OCI-LY1 (cell line): ENCODE measurements at regions not wholly inside any gene's neighbourhood (a gene's known extent, or its start where the extent isn't known, plus 50 kb on each side); places are given as distances from the start of the nearest gene placed in this dataset.

Experiments used
- CTCF ChIP-seq: fragments of 200-600 bp; sonication (generic), shearing (Covaris generic); IDR thresholded peaks from 2 replicates; pipeline ENCODE4 v1.5.1; 2017; ENCODE audit warnings: mild to moderate bottlenecking, antibody characterized with exemption, low read length, moderate library complexity, mixed read lengths
- EZH2 ChIP-seq: fragments of 200-600 bp; sonication (generic), shearing (Covaris generic); IDR thresholded peaks from 2 replicates; pipeline ENCODE4 v1.8.0; 2017; ENCODE audit warnings: borderline replicate concordance, mixed run types, mild to moderate bottlenecking, antibody characterized with exemption, low read length, moderate library complexity, mixed read lengths

GRCh38 chr2:61671561-61672315, 133.6 kb upstream of the XPO1 start:
- TF ChIP-seq CTCF (no peak), EZH2 (no peak)
